Right atrium auricular region (tissue), 2 donors: ENCODE measurements at regions not wholly inside any gene's neighbourhood (a gene's known extent, or its start where the extent isn't known, plus 50 kb on each side); places are given as distances from the start of the nearest gene placed in this dataset.

Experiments used
- DNase-seq: peaks from one replicate; pipeline ENCODE4 v3.0.0-alpha.2; 2019; ENCODE audit warnings: low spot score
- H3K27ac ChIP-seq, 2 donors: fragments of 200-600 bp; sonication (generic); 1 replicate in 1 of 2; 2 replicates in 1 of 2; pipeline ENCODE4 v1.5.1; 2016 to 2019
- H3K27me3 ChIP-seq, 2 donors: fragments of 200-600 bp; sonication (generic); one replicate each; pipeline versions ENCODE4 v1.5.1 to v1.6.0; 2017 to 2019
- H3K36me3 ChIP-seq: fragments of 200-600 bp; sonication (generic); one replicate; pipeline ENCODE4 v1.5.1; 2016
- H3K4me1 ChIP-seq, 2 donors: fragments of 200-600 bp; sonication (generic); one replicate each; pipeline versions ENCODE4 v1.5.1 to v1.6.0; 2017 to 2019
- H3K4me3 ChIP-seq, 2 donors: fragments of 200-600 bp; sonication (generic); 1 replicate in 1 of 2; 2 replicates in 1 of 2; pipeline ENCODE4 v1.5.1; 2017 to 2019; ENCODE audit warnings: mild to moderate bottlenecking in 1 of 2, moderate library complexity in 1 of 2
- H3K9me3 ChIP-seq, 2 donors: fragments of 200-600 bp; sonication (generic); one replicate each; pipeline ENCODE4 v1.5.1; 2019
- TF ChIP-seq, protein P1 (sequence below), 2 donors: fragments of 200-600 bp; sonication (generic); IDR thresholded peaks; one replicate each; pipeline ENCODE4 v1.5.1; 2019; ENCODE audit warnings: antibody characterized with exemption in 2 of 2

DNA sequence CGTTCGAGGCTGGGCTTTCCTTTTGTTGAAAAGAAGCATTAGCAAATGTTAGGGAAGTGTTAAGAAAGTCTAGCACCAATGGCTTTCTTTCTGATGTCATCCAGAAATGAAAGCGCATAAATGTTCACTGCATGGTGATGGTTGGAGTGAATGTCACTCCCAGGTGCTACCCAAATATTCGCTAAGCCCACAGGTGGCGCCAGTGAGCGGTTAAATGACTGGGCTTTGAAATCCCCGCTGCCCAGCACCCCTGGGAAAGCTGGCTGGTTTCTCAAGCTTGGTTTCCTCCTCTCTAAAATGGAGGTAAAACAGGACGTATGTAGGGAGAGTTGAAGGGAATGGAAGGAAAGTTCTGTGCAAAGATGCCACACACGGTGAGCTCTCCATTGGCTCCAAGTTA is 104.4 kb downstream of the IRX5 start:
- TF ChIP-seq, protein P1, sequence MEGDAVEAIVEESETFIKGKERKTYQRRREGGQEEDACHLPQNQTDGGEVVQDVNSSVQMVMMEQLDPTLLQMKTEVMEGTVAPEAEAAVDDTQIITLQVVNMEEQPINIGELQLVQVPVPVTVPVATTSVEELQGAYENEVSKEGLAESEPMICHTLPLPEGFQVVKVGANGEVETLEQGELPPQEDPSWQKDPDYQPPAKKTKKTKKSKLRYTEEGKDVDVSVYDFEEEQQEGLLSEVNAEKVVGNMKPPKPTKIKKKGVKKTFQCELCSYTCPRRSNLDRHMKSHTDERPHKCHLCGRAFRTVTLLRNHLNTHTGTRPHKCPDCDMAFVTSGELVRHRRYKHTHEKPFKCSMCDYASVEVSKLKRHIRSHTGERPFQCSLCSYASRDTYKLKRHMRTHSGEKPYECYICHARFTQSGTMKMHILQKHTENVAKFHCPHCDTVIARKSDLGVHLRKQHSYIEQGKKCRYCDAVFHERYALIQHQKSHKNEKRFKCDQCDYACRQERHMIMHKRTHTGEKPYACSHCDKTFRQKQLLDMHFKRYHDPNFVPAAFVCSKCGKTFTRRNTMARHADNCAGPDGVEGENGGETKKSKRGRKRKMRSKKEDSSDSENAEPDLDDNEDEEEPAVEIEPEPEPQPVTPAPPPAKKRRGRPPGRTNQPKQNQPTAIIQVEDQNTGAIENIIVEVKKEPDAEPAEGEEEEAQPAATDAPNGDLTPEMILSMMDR (IDR thresholded peaks at IDR 0.05): peak in 1 of 2 donors; percentile 53
- no peak overlapping the region for H3K4me3 ChIP-seq
- no peaks in the 10 kb centered on the region for H3K27me3 ChIP-seq
- H3K9me3 ChIP-seq: no peaks in the 10 kb centered on the region
- H3K36me3 ChIP-seq: no peaks in the 10 kb centered on the region
- no peak overlapping the region for H3K27ac ChIP-seq
- no peaks in the 10 kb centered on the region for H3K4me1 ChIP-seq
- DNase-seq: no peak

GRCh38 chr16:55035956-55036355 is 105.3 kb downstream of the IRX5 start:
- H3K27ac ChIP-seq: no peak overlapping the region
- no peaks in the 10 kb centered on the region for H3K36me3 ChIP-seq
- no peaks in the 10 kb centered on the region for H3K9me3 ChIP-seq
- H3K4me1 ChIP-seq: no peaks in the 10 kb centered on the region
- no peak overlapping the region for H3K4me3 ChIP-seq
- TF ChIP-seq, protein P1 (IDR thresholded peaks at IDR 0.05): no peak
- H3K27me3 ChIP-seq: no peaks in the 10 kb centered on the region
- DNase-seq: no peak

DNA sequence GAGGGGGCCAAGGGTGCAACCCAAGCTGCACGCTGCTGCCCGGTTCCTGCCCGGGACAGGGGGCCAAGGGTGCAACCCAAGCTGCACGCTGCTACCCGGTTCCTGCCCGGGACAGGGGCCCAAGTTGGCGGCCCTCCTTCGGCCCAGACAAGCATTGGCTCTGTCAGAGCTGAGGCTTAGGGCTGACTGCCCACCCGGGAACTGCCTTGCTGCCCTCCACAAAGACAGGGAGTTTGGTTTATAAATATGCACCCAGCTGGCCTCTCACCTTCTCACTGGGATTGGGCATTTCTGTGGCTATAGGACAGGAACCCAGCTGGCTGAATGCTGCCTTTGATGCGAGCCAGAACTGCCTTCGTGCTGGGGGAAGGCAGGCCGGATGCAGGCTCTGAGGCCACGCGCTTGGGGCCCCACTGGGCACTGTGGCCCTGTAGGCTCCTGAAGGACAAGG is 105.7 kb downstream of the IRX5 start:
- Histone ChIP-seq H3K36me3 (no peaks in the 10 kb centered on the region), H3K4me1 (no peaks in the 10 kb centered on the region), H3K27me3 (no peaks in the 10 kb centered on the region), H3K4me3 (no peak overlapping the region), H3K9me3 (no peaks in the 10 kb centered on the region), H3K27ac (no peak overlapping the region)
- TF ChIP-seq, protein P1 (IDR thresholded peaks at IDR 0.05): no peak
- DNase-seq: no peak

- Histone ChIP-seq H3K4me3 (no peak overlapping the region), H3K4me1 (no peaks in the 10 kb centered on the region), H3K27me3 (no peaks in the 10 kb centered on the region), H3K36me3 (no peaks in the 10 kb centered on the region), H3K9me3 (no peaks in the 10 kb centered on the region), H3K27ac (no peak overlapping the region)
- no peak for DNase-seq
- TF ChIP-seq, protein P1 (IDR thresholded peaks at IDR 0.05): no peak
These were observed 106.4 kb downstream of the IRX5 start for GRCh38 chr16:55037046-55037445.

DNA sequence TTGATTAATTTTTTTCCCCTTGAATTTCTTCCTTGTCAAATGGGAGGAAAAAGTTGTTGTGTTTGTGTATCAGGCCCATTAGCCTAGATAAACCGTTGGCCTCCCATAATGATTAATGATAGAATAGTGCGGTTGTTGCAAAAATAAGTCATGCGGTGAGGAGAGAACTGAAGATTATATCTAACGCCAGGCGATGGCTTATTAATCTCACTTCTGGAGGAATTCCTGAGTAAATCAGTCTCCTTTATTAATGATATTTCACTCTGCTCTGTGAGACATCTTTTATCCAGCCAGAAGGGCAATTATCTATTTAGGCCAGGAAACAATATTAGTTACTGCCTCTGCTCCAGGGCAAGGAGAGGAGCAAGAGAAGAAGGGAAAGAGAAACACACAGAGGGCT is 107.3 kb downstream of the IRX5 start:
- H3K4me3 ChIP-seq: no peak overlapping the region
- no peaks in the 10 kb centered on the region for H3K4me1 ChIP-seq
- no peak for DNase-seq
- TF ChIP-seq, protein P1 (IDR thresholded peaks at IDR 0.05): no peak
- no peaks in the 10 kb centered on the region for H3K36me3 ChIP-seq
- no peaks in the 10 kb centered on the region for H3K27me3 ChIP-seq
- no peak overlapping the region for H3K27ac ChIP-seq
- H3K9me3 ChIP-seq: no peaks in the 10 kb centered on the region

- H3K27me3 ChIP-seq: no peaks in the 10 kb centered on the region
- no peak overlapping the region for H3K4me3 ChIP-seq
- TF ChIP-seq, protein P1 (IDR thresholded peaks at IDR 0.05): no peak
- no peaks in the 10 kb centered on the region for H3K9me3 ChIP-seq
- no peak overlapping the region for H3K27ac ChIP-seq
- no peaks in the 10 kb centered on the region for H3K36me3 ChIP-seq
- no peaks in the 10 kb centered on the region for H3K4me1 ChIP-seq
- DNase-seq: no peak
These were observed 108.4 kb downstream of the IRX5 start for GRCh38 chr16:55039042-55039441.
